Smooth muscle cell (in vitro differentiated cells): ENCODE measurements at regions not wholly inside any gene's neighbourhood (a gene's known extent, or its start where the extent isn't known, plus 50 kb on each side); places are given as distances from the start of the nearest gene placed in this dataset.

Experiments used
- DNase-seq: peaks from one replicate; lab custom pipeline; 2025; ENCODE audit not compliant: unreplicated experiment; lab: John Stamatoyannopoulos, UW
- H2AFZ ChIP-seq: fragments of 200-600 bp; sonication (generic); 2 replicates; pipeline ENCODE4 v1.6.0; 2016; ENCODE audit warnings: antibody characterized with exemption, low read depth, mild to moderate bottlenecking
- H3F3A ChIP-seq: fragments of 200-600 bp; sonication (generic); 2 replicates; pipeline ENCODE4 v1.6.0; 2017; ENCODE audit warnings: antibody characterized with exemption, low read depth
- H3K27ac ChIP-seq: fragments of 200-600 bp; sonication (generic); 2 replicates; pipeline ENCODE4 v1.5.1; 2016; ENCODE audit warnings: low read depth, mild to moderate bottlenecking
- H3K27me3 ChIP-seq: fragments of 200-600 bp; sonication (generic); 2 replicates; pipeline ENCODE4 v1.6.1; 2016; ENCODE audit warnings: low read depth, mild to moderate bottlenecking
- H3K36me3 ChIP-seq: fragments of 200-600 bp; sonication (generic); 2 replicates; pipeline ENCODE4 v1.5.1; 2016; ENCODE audit warnings: low read depth
- H3K4me1 ChIP-seq: fragments of 200-600 bp; sonication (generic); 2 replicates; pipeline ENCODE4 v1.5.1; 2016; ENCODE audit warnings: low read depth
- H3K4me2 ChIP-seq: fragments of 200-600 bp; sonication (generic); 2 replicates; pipeline ENCODE4 v1.6.0; 2016; ENCODE audit warnings: mild to moderate bottlenecking
- H3K4me3 ChIP-seq: fragments of 200-600 bp; sonication (generic); 2 replicates; pipeline ENCODE4 v1.5.1; 2016; ENCODE audit warnings: mild to moderate bottlenecking
- H3K79me2 ChIP-seq: fragments of 200-600 bp; sonication (generic); 2 replicates; pipeline ENCODE4 v1.6.0; 2016; ENCODE audit warnings: low read depth, mild to moderate bottlenecking
- H3K9ac ChIP-seq: fragments of 200-600 bp; sonication (generic); 2 replicates; pipeline ENCODE4 v1.6.0; 2016; ENCODE audit warnings: low read depth
- H3K9me3 ChIP-seq: fragments of 200-600 bp; sonication (generic); replicated peaks from 2 replicates; pipeline ENCODE4 v1.5.1; 2016; ENCODE audit warnings: low read depth
- H4K20me1 ChIP-seq: fragments of 200-600 bp; sonication (generic); 2 replicates; pipeline ENCODE4 v1.6.0; 2016; ENCODE audit warnings: low read depth
- CTCF ChIP-seq: fragments of 200-600 bp; sonication (generic); IDR thresholded peaks from 2 replicates; pipeline ENCODE4 v1.5.1; 2017; ENCODE audit warnings: borderline replicate concordance, mild to moderate bottlenecking, antibody characterized with exemption; ENCODE audit not compliant: insufficient read depth, poor library complexity, severe bottlenecking
- WGBS: methylation state at CpG from one replicate; pipeline ENCODE4 v1.1.7; 2016; ENCODE audit warnings: low lambda C conversion rate; 5-methylcytosine and 5-hydroxymethylcytosine counted together

DNA sequence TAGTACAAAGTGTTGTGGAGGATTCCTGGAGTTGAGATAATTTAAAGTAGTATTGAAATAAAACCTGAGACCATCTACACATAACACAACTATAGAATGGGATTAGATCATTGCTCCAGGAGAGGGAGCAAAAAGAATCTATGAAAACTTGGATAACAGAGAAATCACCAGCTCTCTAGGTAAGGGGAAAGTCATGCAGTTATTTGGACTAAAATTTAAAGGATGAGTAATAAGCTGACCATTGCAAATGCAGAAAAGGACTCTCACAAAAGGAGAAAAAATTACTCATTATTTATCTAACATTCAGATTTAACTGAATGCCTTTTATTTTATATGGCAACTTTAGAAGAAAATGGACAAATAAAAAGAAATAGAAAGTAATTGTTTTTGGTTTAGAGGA is 1399.8 kb upstream of the ACVR2A start:
- H3K4me1 ChIP-seq: no peaks in the 10 kb centered on the region
- H3K79me2 ChIP-seq: no peaks in the 10 kb centered on the region
- H3K4me3 ChIP-seq: no peak overlapping the region
- H3K9me3 ChIP-seq: no peaks in the 10 kb centered on the region
- no peak for DNase-seq
- H3K9ac ChIP-seq: no peak overlapping the region
- no peak for TF ChIP-seq CTCF
- no peak overlapping the region for H3K4me2 ChIP-seq
- no peak overlapping the region for H2AFZ ChIP-seq
- H3K36me3 ChIP-seq: no peaks in the 10 kb centered on the region
- H3K27me3 ChIP-seq: no peaks in the 10 kb centered on the region
- H3K27ac ChIP-seq: no peak overlapping the region
- no peaks in the 10 kb centered on the region for H4K20me1 ChIP-seq
- no peaks in the 10 kb centered on the region for H3F3A ChIP-seq

DNA sequence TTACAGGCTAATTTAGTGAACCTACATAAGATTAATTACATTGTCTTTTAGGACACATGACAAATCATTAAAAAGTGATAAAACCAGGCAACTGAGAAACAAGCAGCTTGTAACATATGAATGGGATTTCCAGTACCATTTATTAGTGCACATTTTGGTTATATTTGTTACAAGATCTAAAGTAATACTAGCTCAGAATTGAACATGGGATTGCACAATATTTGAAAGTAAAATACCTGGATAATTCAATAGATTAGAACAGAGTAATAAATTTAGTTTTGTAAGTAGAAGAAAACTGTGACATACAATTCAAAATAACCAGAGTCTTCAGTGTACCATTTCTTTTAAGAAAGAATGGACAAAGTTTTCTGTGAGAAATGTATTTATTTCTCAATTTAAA is 1400.7 kb upstream of the ACVR2A start:
- H3K9me3 ChIP-seq: no peaks in the 10 kb centered on the region
- no peak overlapping the region for H2AFZ ChIP-seq
- DNase-seq: no peak
- H3K36me3 ChIP-seq: no peaks in the 10 kb centered on the region
- H3K4me1 ChIP-seq: no peaks in the 10 kb centered on the region
- no peak overlapping the region for H3K4me3 ChIP-seq
- H3F3A ChIP-seq: no peaks in the 10 kb centered on the region
- H3K4me2 ChIP-seq: no peak overlapping the region
- H3K27me3 ChIP-seq: no peaks in the 10 kb centered on the region
- no peak overlapping the region for H3K27ac ChIP-seq
- no peaks in the 10 kb centered on the region for H4K20me1 ChIP-seq
- H3K9ac ChIP-seq: no peak overlapping the region
- TF ChIP-seq CTCF: no peak
- no peaks in the 10 kb centered on the region for H3K79me2 ChIP-seq

DNA sequence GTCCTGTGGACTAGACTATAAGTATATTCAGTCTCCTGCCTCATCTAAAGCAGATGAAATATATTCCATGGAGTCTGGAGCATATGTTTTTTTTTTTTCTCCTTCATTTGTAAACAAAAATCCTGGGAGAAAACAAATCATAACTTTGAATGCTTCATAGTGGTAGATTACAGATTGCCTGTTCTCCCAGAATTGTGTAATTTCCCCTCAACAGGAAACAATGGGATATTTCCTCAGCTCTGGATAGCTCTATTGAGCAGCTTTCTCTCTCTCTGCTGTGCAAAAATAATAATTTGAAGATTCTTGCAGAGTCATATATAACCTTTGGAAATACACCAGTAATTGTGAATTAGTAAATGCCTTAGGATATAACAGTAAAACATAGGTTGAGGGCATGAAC is 1406.6 kb upstream of the ACVR2A start:
- H3K27ac ChIP-seq: no peak overlapping the region
- H3K9me3 ChIP-seq: no peaks in the 10 kb centered on the region
- TF ChIP-seq CTCF: no peak
- no peaks in the 10 kb centered on the region for H3K36me3 ChIP-seq
- H3F3A ChIP-seq: no peaks in the 10 kb centered on the region
- H3K79me2 ChIP-seq: no peaks in the 10 kb centered on the region
- no peak overlapping the region for H2AFZ ChIP-seq
- no peak for DNase-seq
- peaks cover 7% of the 10 kb centered on the region for H3K4me1 ChIP-seq
- no peaks in the 10 kb centered on the region for H3K27me3 ChIP-seq
- no peaks in the 10 kb centered on the region for H4K20me1 ChIP-seq
- no peak overlapping the region for H3K4me3 ChIP-seq
- H3K9ac ChIP-seq: no peak overlapping the region
- H3K4me2 ChIP-seq: no peak overlapping the region

- H3K9ac ChIP-seq: no peak overlapping the region
- no peaks in the 10 kb centered on the region for H3K79me2 ChIP-seq
- no peak overlapping the region for H3K4me2 ChIP-seq
- H3K4me3 ChIP-seq: no peak overlapping the region
- H3K9me3 ChIP-seq: no peaks in the 10 kb centered on the region
- H3F3A ChIP-seq: no peaks in the 10 kb centered on the region
- no peaks in the 10 kb centered on the region for H3K36me3 ChIP-seq
- peaks cover 7% of the 10 kb centered on the region for H3K4me1 ChIP-seq
- H2AFZ ChIP-seq: no peak overlapping the region
- H3K27me3 ChIP-seq: no peaks in the 10 kb centered on the region
- DNase-seq: no peak
- no peak for TF ChIP-seq CTCF
- no peaks in the 10 kb centered on the region for H4K20me1 ChIP-seq
- WGBS: 63% methylated on average over 2 of the region's 2 CpGs
- H3K27ac ChIP-seq: no peak overlapping the region
Observed at GRCh38 chr2:146437712-146438111, 1407.1 kb upstream of the ACVR2A start.
